ENCODE measurements at regions not wholly inside any gene's neighbourhood (a gene's known extent, or its start where the extent isn't known, plus 50 kb on each side); places are given as distances from the start of the nearest gene placed in this dataset.
A peak's percentile ranks its signal among the peaks of the same experiment; 100 is the strongest.

DNA sequence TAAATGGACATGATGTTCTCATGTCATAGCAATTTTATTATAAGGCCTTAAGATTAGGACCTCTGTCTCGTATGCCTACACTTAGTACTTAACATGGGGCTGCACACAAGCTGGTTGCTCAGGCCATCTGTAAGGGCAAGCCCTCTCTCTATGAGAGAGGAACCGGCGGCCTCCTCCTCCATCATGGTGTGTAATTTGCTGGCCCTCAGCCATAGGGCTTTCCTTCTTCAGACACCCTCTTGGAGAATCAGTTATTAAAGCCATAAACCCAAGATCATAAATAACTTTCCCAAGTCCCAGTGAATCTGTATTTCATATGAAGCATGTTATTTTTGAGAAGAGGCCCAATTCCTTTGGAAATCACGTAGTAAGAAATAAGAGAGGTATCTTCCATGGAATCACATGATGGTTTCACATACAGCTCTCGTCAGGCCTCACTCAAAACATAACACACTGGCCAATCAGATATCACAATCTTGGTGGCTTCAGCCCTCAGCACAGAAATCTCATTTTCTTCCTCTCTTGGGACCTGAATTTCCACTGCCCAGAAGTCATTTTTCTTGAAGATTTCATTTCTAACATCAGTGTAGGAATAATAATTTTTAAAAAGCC lies 92.6 kb downstream of the RDH14 start:
- no peaks in the 10 kb centered on the region for H3K27me3 ChIP-seq
- no peak overlapping the region for H3K4me3 ChIP-seq
- intact Hi-C loops (cut with DNase I): no loop called here
- H3K36me3 ChIP-seq: no peaks in the 10 kb centered on the region
- TF ChIP-seq CTCF (IDR thresholded peaks at IDR 0.05): no peak
- no peaks in the 10 kb centered on the region for H3K9me3 ChIP-seq
- H3K4me1 ChIP-seq: peaks cover 9% of the 10 kb centered on the region
- no peak for DNase-seq
- ATAC-seq: peak; percentile 17
- H3K27ac ChIP-seq: no peak overlapping the region

DNA sequence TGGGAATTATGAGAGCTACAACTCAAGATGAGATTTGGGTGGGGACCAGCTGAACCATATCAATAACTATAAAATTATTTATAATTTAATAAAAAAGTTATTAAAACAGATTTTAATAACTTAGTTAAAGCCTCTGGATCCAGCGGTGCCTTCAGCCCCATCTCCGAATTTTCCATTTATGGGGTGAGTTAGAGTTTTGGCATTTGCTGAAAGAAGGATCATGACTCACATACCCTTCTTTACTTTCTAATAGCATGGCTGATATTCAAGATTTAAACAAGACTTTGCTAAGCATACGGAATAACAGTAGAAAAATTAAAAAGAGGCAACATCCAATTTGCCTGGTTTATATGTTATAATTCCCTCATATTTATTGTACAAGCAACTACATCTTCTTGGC lies 94.5 kb downstream of the RDH14 start:
- no peaks in the 10 kb centered on the region for H3K36me3 ChIP-seq
- no peak for ATAC-seq
- no peaks in the 10 kb centered on the region for H3K27me3 ChIP-seq
- intact Hi-C loops (cut with DNase I): no loop called here
- no peak overlapping the region for H3K27ac ChIP-seq
- no peak for DNase-seq
- no peak for TF ChIP-seq CTCF (IDR thresholded peaks at IDR 0.05)
- H3K4me1 ChIP-seq: peaks cover 5% of the 10 kb centered on the region
- no peak overlapping the region for H3K4me3 ChIP-seq
- no peaks in the 10 kb centered on the region for H3K9me3 ChIP-seq

GRCh38 chr2:18464913-18465312 lies 95.5 kb downstream of the RDH14 start:
- H3K27me3 ChIP-seq: no peaks in the 10 kb centered on the region
- H3K4me1 ChIP-seq: peaks cover 5% of the 10 kb centered on the region
- intact Hi-C loops (cut with DNase I): no loop called here
- DNase-seq (no peak), ATAC-seq (no peak)
- no peak for TF ChIP-seq CTCF (IDR thresholded peaks at IDR 0.05)
- H3K36me3 ChIP-seq: no peaks in the 10 kb centered on the region
- H3K27ac ChIP-seq: no peak overlapping the region
- no peaks in the 10 kb centered on the region for H3K9me3 ChIP-seq
- H3K4me3 ChIP-seq: no peak overlapping the region

DNA sequence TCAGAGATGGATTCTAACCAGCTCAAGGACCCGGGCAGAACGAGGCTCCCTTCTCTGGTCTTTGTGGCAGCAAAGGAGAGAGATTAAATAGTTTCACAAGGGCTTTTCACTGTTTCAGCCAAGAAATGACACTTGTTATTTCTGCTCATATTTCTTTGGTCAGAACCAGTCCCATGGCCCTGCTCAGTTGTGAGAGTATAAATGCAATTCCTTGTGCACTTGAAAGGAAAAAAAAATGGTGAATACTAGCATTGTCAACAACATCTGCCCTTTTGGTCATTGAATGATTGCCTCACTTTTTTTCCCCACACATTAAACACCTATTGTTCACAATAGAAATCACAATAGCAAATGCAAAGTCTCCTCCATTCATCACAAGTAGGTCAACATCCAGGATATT lies 104.4 kb downstream of the RDH14 start:
- no peak overlapping the region for H3K4me3 ChIP-seq
- H3K4me1 ChIP-seq: no peaks in the 10 kb centered on the region
- no peaks in the 10 kb centered on the region for H3K9me3 ChIP-seq
- no peaks in the 10 kb centered on the region for H3K27me3 ChIP-seq
- no peak for TF ChIP-seq CTCF (IDR thresholded peaks at IDR 0.05)
- no peaks in the 10 kb centered on the region for H3K36me3 ChIP-seq
- no peak for ATAC-seq
- intact Hi-C loops (cut with DNase I): no loop called here
- H3K27ac ChIP-seq: no peak overlapping the region
- no peak for DNase-seq

DNA sequence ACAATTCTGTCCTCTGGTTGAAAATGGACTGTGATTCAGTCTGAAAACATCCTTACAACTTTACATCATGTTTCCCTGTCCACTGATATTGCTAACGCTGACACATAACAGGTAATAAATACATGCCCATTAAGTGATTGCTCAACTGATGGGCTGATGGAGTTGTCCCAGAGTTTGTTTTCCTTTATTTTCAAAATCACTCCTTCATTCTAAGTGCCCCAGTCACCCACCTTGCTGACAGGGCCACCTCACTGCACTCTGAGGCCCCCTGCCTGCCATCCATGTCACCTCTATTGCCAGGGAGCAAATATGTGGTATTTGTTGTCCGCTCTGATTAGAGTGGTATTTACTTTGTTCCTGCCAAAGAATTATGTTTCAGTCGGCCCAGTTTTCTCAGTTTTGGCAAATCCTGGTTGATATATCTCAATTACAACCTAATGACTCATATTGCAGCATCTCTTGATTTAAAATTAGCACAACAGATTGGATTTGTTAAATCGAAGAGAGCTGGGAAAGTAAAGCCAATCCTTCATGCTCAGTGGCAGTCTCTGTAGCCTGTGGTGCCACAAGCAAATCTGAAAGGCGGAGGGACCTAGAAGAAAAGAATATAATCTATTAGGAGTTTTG lies 105.1 kb downstream of the RDH14 start:
- peak; percentile 19 for TF ChIP-seq CTCF (IDR thresholded peaks at IDR 0.05)
- Histone ChIP-seq H3K4me1 (no peaks in the 10 kb centered on the region), H3K9me3 (no peaks in the 10 kb centered on the region), H3K4me3 (no peak overlapping the region), H3K36me3 (no peaks in the 10 kb centered on the region), H3K27ac (no peak overlapping the region), H3K27me3 (no peaks in the 10 kb centered on the region)
- DNase-seq: no peak
- intact Hi-C loops (cut with DNase I): no loop called here
- ATAC-seq: peak; percentile 43
